WTC11 (cell line): ENCODE measurements at regions not wholly inside any gene's neighbourhood (a gene's known extent, or its start where the extent isn't known, plus 50 kb on each side); places are given as distances from the start of the nearest gene placed in this dataset.
"Not testable (repeated sequence)": the region's sequence is repeated elsewhere in the genome, so short reads cannot be mapped to it uniquely, and the experiment has no call there.

ENCODE experiments used
- FOXK1 ChIP-seq: sonication (generic); formaldehyde crosslinking; IDR thresholded peaks from 2 replicates; pipeline ENCODE4 v1.8.0; 2022; ENCODE audit warnings: mild to moderate bottlenecking, moderate library complexity, missing genetic modification reagents
- SP1 ChIP-seq: sonication (generic); formaldehyde crosslinking; conservative IDR thresholded peaks from 2 replicates; pipeline ENCODE4 v1.8.1; 2022; ENCODE audit warnings: missing genetic modification reagents
- TP53 ChIP-seq: sonication (generic); formaldehyde crosslinking; IDR thresholded peaks from 2 replicates; pipeline ENCODE4 v1.8.1; 2023; ENCODE audit warnings: mild to moderate bottlenecking, missing genetic modification reagents
- ZNF232 ChIP-seq: sonication (generic); formaldehyde crosslinking; IDR thresholded peaks from 2 replicates; pipeline ENCODE4 v1.8.0; 2022; ENCODE audit warnings: mild to moderate bottlenecking, missing genetic modification reagents
- ZNF263 ChIP-seq: sonication (generic); formaldehyde crosslinking; IDR thresholded peaks from 2 replicates; pipeline ENCODE4 v1.8.1; 2022; ENCODE audit warnings: low read depth, mild to moderate bottlenecking, moderate library complexity, missing genetic modification reagents
- TF ChIP-seq, protein P1 (sequence below): fragments of 200-600 bp; IDR thresholded peaks from 2 replicates; pipeline ENCODE4 v1.8.0; 2022; ENCODE audit warnings: antibody characterized with exemption
- TF ChIP-seq, protein P2 (sequence below): sonication (generic); formaldehyde crosslinking; IDR thresholded peaks from 2 replicates; pipeline ENCODE4 v1.8.1; 2023; ENCODE audit warnings: mild to moderate bottlenecking, missing genetic modification reagents, borderline replicate concordance
- TF ChIP-seq, protein P3 (sequence below): sonication (generic); formaldehyde crosslinking; IDR thresholded peaks from 2 replicates; pipeline ENCODE4 v1.8.0; 2022; ENCODE audit warnings: mild to moderate bottlenecking, missing genetic modification reagents
- TF ChIP-seq, protein P4 (sequence below): sonication (generic); formaldehyde crosslinking; conservative IDR thresholded peaks from 2 replicates; pipeline ENCODE4 v1.8.1; 2022; ENCODE audit warnings: mild to moderate bottlenecking, missing genetic modification reagents
- TF ChIP-seq, protein P5 (sequence below): sonication (generic); formaldehyde crosslinking; IDR thresholded peaks from 2 replicates; pipeline ENCODE4 v1.8.1; 2022; ENCODE audit warnings: mild to moderate bottlenecking, moderate library complexity, missing genetic modification reagents
- TF ChIP-seq, protein P6 (sequence below): sonication (generic); formaldehyde crosslinking; IDR thresholded peaks from 2 replicates; pipeline ENCODE4 v1.8.0; 2023; ENCODE audit warnings: missing genetic modification reagents
- TF ChIP-seq, protein P7 (sequence below): sonication (generic); formaldehyde crosslinking; IDR thresholded peaks from 2 replicates; pipeline ENCODE4 v1.8.1; 2023; ENCODE audit warnings: mild to moderate bottlenecking, missing genetic modification reagents, moderate library complexity

DNA sequence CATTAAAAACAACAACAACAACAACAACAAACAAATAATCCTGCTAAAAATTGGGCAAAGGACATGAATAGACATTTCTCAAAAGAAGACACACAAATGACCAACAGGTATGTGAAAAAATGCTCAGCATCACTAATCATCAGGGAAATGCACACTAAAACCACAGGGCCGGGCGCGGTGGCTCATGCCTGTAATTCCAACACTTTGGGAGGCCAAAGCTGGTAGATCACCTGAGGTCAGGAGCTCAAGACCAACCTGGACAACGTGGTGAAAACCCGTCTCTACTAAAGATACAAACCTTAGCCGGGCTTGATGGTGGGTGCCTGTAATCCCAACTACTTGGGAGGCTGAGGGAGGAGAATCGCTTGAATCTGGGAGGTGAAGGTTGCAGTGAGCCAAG, 103.6 kb downstream of the C11orf87 start:
- TF ChIP-seq TP53, ZNF263, SP1, FOXK1, ZNF232 (CRISPR knock-in tag): not testable (repeated sequence)
- TF ChIP-seq, protein P1, sequence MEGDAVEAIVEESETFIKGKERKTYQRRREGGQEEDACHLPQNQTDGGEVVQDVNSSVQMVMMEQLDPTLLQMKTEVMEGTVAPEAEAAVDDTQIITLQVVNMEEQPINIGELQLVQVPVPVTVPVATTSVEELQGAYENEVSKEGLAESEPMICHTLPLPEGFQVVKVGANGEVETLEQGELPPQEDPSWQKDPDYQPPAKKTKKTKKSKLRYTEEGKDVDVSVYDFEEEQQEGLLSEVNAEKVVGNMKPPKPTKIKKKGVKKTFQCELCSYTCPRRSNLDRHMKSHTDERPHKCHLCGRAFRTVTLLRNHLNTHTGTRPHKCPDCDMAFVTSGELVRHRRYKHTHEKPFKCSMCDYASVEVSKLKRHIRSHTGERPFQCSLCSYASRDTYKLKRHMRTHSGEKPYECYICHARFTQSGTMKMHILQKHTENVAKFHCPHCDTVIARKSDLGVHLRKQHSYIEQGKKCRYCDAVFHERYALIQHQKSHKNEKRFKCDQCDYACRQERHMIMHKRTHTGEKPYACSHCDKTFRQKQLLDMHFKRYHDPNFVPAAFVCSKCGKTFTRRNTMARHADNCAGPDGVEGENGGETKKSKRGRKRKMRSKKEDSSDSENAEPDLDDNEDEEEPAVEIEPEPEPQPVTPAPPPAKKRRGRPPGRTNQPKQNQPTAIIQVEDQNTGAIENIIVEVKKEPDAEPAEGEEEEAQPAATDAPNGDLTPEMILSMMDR: not testable (repeated sequence)
- TF ChIP-seq, protein P2, sequence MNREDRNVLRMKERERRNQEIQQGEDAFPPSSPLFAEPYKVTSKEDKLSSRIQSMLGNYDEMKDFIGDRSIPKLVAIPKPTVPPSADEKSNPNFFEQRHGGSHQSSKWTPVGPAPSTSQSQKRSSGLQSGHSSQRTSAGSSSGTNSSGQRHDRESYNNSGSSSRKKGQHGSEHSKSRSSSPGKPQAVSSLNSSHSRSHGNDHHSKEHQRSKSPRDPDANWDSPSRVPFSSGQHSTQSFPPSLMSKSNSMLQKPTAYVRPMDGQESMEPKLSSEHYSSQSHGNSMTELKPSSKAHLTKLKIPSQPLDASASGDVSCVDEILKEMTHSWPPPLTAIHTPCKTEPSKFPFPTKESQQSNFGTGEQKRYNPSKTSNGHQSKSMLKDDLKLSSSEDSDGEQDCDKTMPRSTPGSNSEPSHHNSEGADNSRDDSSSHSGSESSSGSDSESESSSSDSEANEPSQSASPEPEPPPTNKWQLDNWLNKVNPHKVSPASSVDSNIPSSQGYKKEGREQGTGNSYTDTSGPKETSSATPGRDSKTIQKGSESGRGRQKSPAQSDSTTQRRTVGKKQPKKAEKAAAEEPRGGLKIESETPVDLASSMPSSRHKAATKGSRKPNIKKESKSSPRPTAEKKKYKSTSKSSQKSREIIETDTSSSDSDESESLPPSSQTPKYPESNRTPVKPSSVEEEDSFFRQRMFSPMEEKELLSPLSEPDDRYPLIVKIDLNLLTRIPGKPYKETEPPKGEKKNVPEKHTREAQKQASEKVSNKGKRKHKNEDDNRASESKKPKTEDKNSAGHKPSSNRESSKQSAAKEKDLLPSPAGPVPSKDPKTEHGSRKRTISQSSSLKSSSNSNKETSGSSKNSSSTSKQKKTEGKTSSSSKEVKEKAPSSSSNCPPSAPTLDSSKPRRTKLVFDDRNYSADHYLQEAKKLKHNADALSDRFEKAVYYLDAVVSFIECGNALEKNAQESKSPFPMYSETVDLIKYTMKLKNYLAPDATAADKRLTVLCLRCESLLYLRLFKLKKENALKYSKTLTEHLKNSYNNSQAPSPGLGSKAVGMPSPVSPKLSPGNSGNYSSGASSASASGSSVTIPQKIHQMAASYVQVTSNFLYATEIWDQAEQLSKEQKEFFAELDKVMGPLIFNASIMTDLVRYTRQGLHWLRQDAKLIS (CRISPR knock-in tag): not testable (repeated sequence)
- TF ChIP-seq, protein P3, sequence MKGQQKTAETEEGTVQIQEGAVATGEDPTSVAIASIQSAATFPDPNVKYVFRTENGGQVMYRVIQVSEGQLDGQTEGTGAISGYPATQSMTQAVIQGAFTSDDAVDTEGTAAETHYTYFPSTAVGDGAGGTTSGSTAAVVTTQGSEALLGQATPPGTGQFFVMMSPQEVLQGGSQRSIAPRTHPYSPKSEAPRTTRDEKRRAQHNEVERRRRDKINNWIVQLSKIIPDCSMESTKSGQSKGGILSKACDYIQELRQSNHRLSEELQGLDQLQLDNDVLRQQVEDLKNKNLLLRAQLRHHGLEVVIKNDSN: not testable (repeated sequence)
- TF ChIP-seq, protein P4, sequence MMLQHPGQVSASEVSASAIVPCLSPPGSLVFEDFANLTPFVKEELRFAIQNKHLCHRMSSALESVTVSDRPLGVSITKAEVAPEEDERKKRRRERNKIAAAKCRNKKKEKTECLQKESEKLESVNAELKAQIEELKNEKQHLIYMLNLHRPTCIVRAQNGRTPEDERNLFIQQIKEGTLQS (CRISPR knock-in tag): not testable (repeated sequence)
- TF ChIP-seq, protein P5, sequence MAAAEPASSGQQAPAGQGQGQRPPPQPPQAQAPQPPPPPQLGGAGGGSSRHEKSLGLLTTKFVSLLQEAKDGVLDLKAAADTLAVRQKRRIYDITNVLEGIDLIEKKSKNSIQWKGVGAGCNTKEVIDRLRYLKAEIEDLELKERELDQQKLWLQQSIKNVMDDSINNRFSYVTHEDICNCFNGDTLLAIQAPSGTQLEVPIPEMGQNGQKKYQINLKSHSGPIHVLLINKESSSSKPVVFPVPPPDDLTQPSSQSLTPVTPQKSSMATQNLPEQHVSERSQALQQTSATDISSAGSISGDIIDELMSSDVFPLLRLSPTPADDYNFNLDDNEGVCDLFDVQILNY (CRISPR knock-in tag): not testable (repeated sequence)
- TF ChIP-seq, protein P6, sequence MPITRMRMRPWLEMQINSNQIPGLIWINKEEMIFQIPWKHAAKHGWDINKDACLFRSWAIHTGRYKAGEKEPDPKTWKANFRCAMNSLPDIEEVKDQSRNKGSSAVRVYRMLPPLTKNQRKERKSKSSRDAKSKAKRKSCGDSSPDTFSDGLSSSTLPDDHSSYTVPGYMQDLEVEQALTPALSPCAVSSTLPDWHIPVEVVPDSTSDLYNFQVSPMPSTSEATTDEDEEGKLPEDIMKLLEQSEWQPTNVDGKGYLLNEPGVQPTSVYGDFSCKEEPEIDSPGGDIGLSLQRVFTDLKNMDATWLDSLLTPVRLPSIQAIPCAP (CRISPR knock-in tag): not testable (repeated sequence)
- TF ChIP-seq, protein P7, sequence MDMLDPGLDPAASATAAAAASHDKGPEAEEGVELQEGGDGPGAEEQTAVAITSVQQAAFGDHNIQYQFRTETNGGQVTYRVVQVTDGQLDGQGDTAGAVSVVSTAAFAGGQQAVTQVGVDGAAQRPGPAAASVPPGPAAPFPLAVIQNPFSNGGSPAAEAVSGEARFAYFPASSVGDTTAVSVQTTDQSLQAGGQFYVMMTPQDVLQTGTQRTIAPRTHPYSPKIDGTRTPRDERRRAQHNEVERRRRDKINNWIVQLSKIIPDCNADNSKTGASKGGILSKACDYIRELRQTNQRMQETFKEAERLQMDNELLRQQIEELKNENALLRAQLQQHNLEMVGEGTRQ (CRISPR knock-in tag): not testable (repeated sequence)
